Heart left ventricle (tissue), 16 donors: ENCODE measurements at regions not wholly inside any gene's neighbourhood (a gene's known extent, or its start where the extent isn't known, plus 50 kb on each side); places are given as distances from the start of the nearest gene placed in this dataset.

Experiments used
- ATAC-seq, 4 donors: fragments of 200-7000 bp; cut with Tn5 transposase; one replicate each; pipeline ENCODE4 v1.9.1; 2020 to 2022; ENCODE audit warnings: moderate library complexity in 4 of 4, mild to moderate bottlenecking in 3 of 4, moderate number of reproducible peaks in 1 of 4
- DNase-seq, 5 donors: peaks; one replicate each; pipeline ENCODE4 v3.0.0-alpha.2; 2020
- H3K27ac ChIP-seq, 12 donors: fragments of 200-600 bp; sonication (generic) in 4 of 12; one replicate each; pipeline versions ENCODE4 v1.5.0 to v1.8.0; 2016 to 2022; ENCODE audit warnings: mild to moderate bottlenecking in 2 of 12
- H3K27me3 ChIP-seq, 9 donors: fragments of 200-600 bp; sonication (generic) in 2 of 9; one replicate each; pipeline versions ENCODE4 v1.5.1 to v1.8.0; 2016 to 2022; ENCODE audit warnings: mild to moderate bottlenecking in 3 of 9
- H3K36me3 ChIP-seq, 9 donors: fragments of 200-600 bp; sonication (generic) in 2 of 9; one replicate each; pipeline versions ENCODE4 v1.5.0 to v1.8.0; 2018 to 2022; ENCODE audit warnings: mild to moderate bottlenecking in 2 of 9
- H3K4me1 ChIP-seq, 12 donors: fragments of 200-600 bp; sonication (generic) in 4 of 12; one replicate each; pipeline versions ENCODE4 v1.5.0 to v1.8.0; 2016 to 2022; ENCODE audit warnings: mild to moderate bottlenecking in 3 of 12
- H3K4me3 ChIP-seq, 12 donors: fragments of 200-600 bp; sonication (generic) in 4 of 12; one replicate each; pipeline versions ENCODE4 v1.5.0 to v1.8.0; 2017 to 2022; ENCODE audit warnings: mild to moderate bottlenecking in 9 of 12, moderate library complexity in 4 of 12
- H3K9me3 ChIP-seq, 12 donors: fragments of 200-600 bp; sonication (generic) in 4 of 12; one replicate each; pipeline versions ENCODE4 v1.5.0 to v1.8.0; 2016 to 2022; ENCODE audit warnings: mild to moderate bottlenecking in 1 of 12
- POLR2A ChIP-seq, 2 donors: fragments of 450-650 bp; IDR thresholded peaks; one replicate each; pipeline ENCODE4 v1.6.1; 2017; ENCODE audit warnings: antibody characterized with exemption in 2 of 2, mild to moderate bottlenecking in 2 of 2, moderate library complexity in 2 of 2
- WGBS, 4 donors: extraction: QIAGEN DNeasy Blood & Tissue Kit in 2 of 4; methylation state at CpG; one replicate each; pipeline versions ENCODE4 v1.1.5 to v1.1.7; 2013 to 2018; 5-methylcytosine and 5-hydroxymethylcytosine counted together
- intact Hi-C, 10 donors: fragments of 100-400 bp; cut with DNase I; formaldehyde crosslinking; loops; one replicate each; pipeline versions ENCODE4 v1.11.1 to v1.14.2; 2022
- TF ChIP-seq, protein P1 (sequence below), 12 donors: fragments of 200-600 bp; sonication (generic) in 4 of 12; IDR thresholded peaks; one replicate each; pipeline versions ENCODE4 v1.5.0 to v1.8.0; 2018 to 2022; ENCODE audit warnings: antibody characterized with exemption in 12 of 12, mild to moderate bottlenecking in 5 of 12
- donor health status: ischemic (EF 13 %, LVEDD 7.1; RV severe dilation, severe dysfunction).
- donor health status: healthy with polysubstance abuse.
- donor health status: DM: no; HTN: yes; CAD: no.
- donor health status: DM: no; HTN: no; CAD: no.
- donor health status: ischemic (EF 25% LVEDD 6.9; RV normal size, moderate dysfunction).
- donor health status: ischemic (EF 25% LVEDD 5.7; RV mildly dilated, moderate dysfunction).
- donor health status: healthy.
- donor health status: DM: yes; HTN: yes; CAD: no.
- donor health status: ischemic (EF 35%, LVEDD 5.7; RV mildly dilated, moderate dysfunction).
- donor health status: nonischemic (EF 11% LVEDD 7.7; RV severe dilation, severe dysfunction).
- donor health status: DM: yes; HTN: yes; CAD: no.
- donor health status: PGD.
- donor health status: ischemic (EF 29% LVEDD 5.4; RV normal size, mild dysfunction).
- donor health status: nonischemic (EF 23%, LVEDD 6.1; RV moderate dilation, normal function).

DNA sequence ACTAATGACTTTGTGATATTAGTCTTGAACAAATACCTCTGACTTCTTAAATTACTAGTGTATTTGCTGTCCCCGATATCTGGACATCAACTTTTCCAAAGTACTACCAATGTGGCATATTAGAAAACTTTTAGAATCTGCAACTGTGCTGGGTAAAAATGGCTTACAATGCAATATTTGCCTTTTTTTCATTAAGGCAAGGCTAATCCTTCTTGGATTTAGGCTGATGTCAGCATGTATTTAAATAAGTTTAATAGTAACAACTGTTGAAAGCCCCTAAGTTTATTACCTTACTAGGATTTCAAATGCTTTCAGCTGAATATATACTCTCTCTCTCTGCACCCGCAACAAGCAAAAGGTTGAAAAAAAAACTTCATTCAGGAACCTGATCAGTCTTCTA lies 1232.3 kb downstream of the REEP3 start:
- Histone ChIP-seq H3K36me3 (no peaks in the 10 kb centered on the region), H3K27me3 (no peaks in the 10 kb centered on the region), H3K27ac (no peak overlapping the region), H3K4me1 (no peaks in the 10 kb centered on the region), H3K4me3 (no peak overlapping the region), H3K9me3 (no peaks in the 10 kb centered on the region)
- intact Hi-C loops, result no loop called here
- ATAC-seq (no peak), DNase-seq (no peak)
- TF ChIP-seq POLR2A (IDR thresholded peaks at IDR 0.05), result no peak
- TF ChIP-seq, protein P1, sequence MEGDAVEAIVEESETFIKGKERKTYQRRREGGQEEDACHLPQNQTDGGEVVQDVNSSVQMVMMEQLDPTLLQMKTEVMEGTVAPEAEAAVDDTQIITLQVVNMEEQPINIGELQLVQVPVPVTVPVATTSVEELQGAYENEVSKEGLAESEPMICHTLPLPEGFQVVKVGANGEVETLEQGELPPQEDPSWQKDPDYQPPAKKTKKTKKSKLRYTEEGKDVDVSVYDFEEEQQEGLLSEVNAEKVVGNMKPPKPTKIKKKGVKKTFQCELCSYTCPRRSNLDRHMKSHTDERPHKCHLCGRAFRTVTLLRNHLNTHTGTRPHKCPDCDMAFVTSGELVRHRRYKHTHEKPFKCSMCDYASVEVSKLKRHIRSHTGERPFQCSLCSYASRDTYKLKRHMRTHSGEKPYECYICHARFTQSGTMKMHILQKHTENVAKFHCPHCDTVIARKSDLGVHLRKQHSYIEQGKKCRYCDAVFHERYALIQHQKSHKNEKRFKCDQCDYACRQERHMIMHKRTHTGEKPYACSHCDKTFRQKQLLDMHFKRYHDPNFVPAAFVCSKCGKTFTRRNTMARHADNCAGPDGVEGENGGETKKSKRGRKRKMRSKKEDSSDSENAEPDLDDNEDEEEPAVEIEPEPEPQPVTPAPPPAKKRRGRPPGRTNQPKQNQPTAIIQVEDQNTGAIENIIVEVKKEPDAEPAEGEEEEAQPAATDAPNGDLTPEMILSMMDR (IDR thresholded peaks at IDR 0.05), result no peak
- WGBS, 4 donors, result 87 to 93% (median 92%) methylated on average over 2 of the region's 2 CpGs

DNA sequence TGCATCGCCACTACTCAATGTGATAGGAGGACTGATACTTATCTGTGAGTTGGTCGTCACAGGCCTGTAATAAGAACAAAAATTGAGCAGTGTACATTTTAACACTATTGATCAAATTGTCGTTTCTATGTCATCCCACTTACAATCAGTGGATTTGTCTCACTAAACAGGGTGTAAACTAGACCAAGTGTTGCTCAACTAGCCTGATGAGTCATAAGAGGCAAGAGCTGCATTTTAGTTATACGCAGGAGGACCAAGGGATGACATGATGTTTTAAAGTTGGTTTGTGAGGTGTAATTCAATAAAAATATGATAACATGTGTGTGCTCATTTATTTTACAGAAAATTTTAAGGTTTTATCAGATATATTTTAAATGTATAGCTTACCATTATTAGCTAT lies 1239.2 kb downstream of the REEP3 start:
- ATAC-seq (no peak), DNase-seq (no peak)
- H3K27ac ChIP-seq, result no peak overlapping the region
- no peaks in the 10 kb centered on the region for H3K27me3 ChIP-seq
- 72 to 79% (median 76%) methylated on average over 4 of the region's 4 CpGs for WGBS, 4 donors
- no peaks in the 10 kb centered on the region for H3K4me1 ChIP-seq
- no peaks in the 10 kb centered on the region for H3K9me3 ChIP-seq
- H3K36me3 ChIP-seq, result no peaks in the 10 kb centered on the region
- intact Hi-C loops, result no loop called here
- no peak overlapping the region for H3K4me3 ChIP-seq
- TF ChIP-seq POLR2A (IDR thresholded peaks at IDR 0.05), result no peak
- TF ChIP-seq, protein P1 (IDR thresholded peaks at IDR 0.05), result no peak

DNA sequence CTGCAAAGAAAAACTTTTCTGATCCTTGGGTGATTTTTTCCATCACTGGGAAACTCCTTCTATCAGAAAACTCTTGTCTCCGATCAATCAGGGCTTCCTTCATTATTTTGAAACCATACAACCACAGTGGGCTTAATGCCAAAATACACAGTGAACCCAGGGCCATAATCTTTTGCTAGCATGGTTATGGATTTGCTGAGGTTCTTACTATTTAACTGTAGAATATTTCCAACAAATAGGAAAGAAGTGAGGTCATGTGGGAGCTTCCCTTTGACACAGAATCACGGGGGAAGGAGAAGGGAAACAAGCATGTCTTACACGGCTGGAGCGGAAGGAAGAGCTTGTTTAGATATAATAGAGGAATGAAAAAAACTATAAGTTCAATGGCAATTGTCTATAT lies 1241.7 kb downstream of the REEP3 start:
- Histone ChIP-seq H3K27me3 (no peaks in the 10 kb centered on the region), H3K36me3 (no peaks in the 10 kb centered on the region), H3K4me1 (no peaks in the 10 kb centered on the region), H3K9me3 (no peaks in the 10 kb centered on the region), H3K4me3 (no peak overlapping the region), H3K27ac (no peak overlapping the region)
- 45 to 55% (median 49%) methylated on average over 4 of the region's 4 CpGs for WGBS, 4 donors
- intact Hi-C loops, result no loop called here
- ATAC-seq (no peak), DNase-seq (no peak)
- TF ChIP-seq, protein P1 (IDR thresholded peaks at IDR 0.05), result no peak
- TF ChIP-seq POLR2A (IDR thresholded peaks at IDR 0.05), result no peak

DNA sequence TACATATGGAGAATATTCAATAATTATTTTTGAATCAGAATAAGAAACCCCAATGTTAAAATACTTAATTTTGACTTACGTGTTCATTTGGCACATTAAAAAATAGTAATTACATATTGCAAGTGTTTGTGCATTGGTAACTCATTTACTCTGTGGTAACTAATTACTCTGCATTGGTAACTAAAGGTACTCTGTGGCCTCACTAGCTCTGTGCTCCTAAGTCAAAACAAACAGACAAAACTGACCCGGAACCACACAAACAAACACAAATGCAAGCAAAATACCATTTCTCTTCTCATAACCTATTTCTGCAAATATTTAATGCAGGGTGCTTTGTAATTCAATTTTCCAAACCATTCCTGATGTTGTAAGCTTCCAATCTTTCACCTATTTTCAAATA lies 1244.3 kb downstream of the REEP3 start:
- H3K36me3 ChIP-seq, result no peaks in the 10 kb centered on the region
- TF ChIP-seq POLR2A (IDR thresholded peaks at IDR 0.05), result no peak
- TF ChIP-seq, protein P1 (IDR thresholded peaks at IDR 0.05), result no peak
- WGBS, 4 donors, result 90 to 95% (median 94%) methylated on average over 2 of the region's 2 CpGs
- H3K4me3 ChIP-seq, result no peak overlapping the region
- H3K4me1 ChIP-seq, result no peaks in the 10 kb centered on the region
- H3K9me3 ChIP-seq, result no peaks in the 10 kb centered on the region
- ATAC-seq, result no peak
- H3K27ac ChIP-seq, result no peak overlapping the region
- DNase-seq, result no peak
- intact Hi-C loops, result no loop called here
- H3K27me3 ChIP-seq, result no peaks in the 10 kb centered on the region
